Ishikawa (cell line): ENCODE measurements at regions not wholly inside any gene's neighbourhood (a gene's known extent, or its start where the extent isn't known, plus 50 kb on each side); places are given as distances from the start of the nearest gene placed in this dataset.

Experiments used
- EGR1 ChIP-seq: IDR thresholded peaks from 2 replicates; pipeline ENCODE4 v1.6.1; 2012
- TAF1 ChIP-seq: IDR thresholded peaks from 2 replicates; pipeline ENCODE4 v1.6.1; 2012; ENCODE audit warnings: low read depth, mild to moderate bottlenecking
- TF ChIP-seq, protein P1 (sequence below): IDR thresholded peaks from 2 replicates; pipeline ENCODE4 v1.6.1; 2012
- TF ChIP-seq, protein P2 (sequence below): IDR thresholded peaks from 2 replicates; pipeline ENCODE4 v1.6.1; 2012

- TF ChIP-seq, protein P1, sequence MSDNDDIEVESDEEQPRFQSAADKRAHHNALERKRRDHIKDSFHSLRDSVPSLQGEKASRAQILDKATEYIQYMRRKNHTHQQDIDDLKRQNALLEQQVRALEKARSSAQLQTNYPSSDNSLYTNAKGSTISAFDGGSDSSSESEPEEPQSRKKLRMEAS, result no peak
- TF ChIP-seq EGR1, result no peak
- TF ChIP-seq, protein P2, sequence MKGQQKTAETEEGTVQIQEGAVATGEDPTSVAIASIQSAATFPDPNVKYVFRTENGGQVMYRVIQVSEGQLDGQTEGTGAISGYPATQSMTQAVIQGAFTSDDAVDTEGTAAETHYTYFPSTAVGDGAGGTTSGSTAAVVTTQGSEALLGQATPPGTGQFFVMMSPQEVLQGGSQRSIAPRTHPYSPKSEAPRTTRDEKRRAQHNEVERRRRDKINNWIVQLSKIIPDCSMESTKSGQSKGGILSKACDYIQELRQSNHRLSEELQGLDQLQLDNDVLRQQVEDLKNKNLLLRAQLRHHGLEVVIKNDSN, result no peak
- TF ChIP-seq TAF1, result no peak
These were observed 418.6 kb upstream of the REG3G start for GRCh38 chr2:78606895-78607294.
